Muscle layer of colon (tissue), 2 donors: ENCODE measurements at regions not wholly inside any gene's neighbourhood (a gene's known extent, or its start where the extent isn't known, plus 50 kb on each side); places are given as distances from the start of the nearest gene placed in this dataset.

Experiments
- H3K27ac ChIP-seq: one replicate; pipeline ENCODE4 v1.7.0; 2013; ENCODE audit warnings: low read depth, mild to moderate bottlenecking, low read length, moderate library complexity
- H3K27me3 ChIP-seq, 2 donors: one replicate each; pipeline ENCODE4 v1.7.0; 2013; ENCODE audit warnings: low read length in 2 of 2, mild to moderate bottlenecking in 2 of 2; ENCODE audit not compliant: insufficient read depth in 2 of 2, control insufficient read depth in 1 of 2
- H3K36me3 ChIP-seq: one replicate; pipeline ENCODE4 v1.7.0; 2013; ENCODE audit warnings: mild to moderate bottlenecking, low read length; ENCODE audit not compliant: insufficient read depth
- H3K4me1 ChIP-seq: one replicate; pipeline ENCODE4 v1.7.0; 2013; ENCODE audit warnings: mild to moderate bottlenecking, low read length; ENCODE audit not compliant: insufficient read depth
- H3K4me3 ChIP-seq, 2 donors: one replicate each; pipeline ENCODE4 v1.7.0; 2013; ENCODE audit warnings: low read length in 2 of 2, low read depth in 1 of 2, mild to moderate bottlenecking in 1 of 2, moderate library complexity in 1 of 2
- H3K9ac ChIP-seq: one replicate; pipeline ENCODE4 v1.7.0; 2013; ENCODE audit warnings: low read length
- H3K9me3 ChIP-seq: one replicate; pipeline ENCODE4 v1.7.0; 2013; ENCODE audit warnings: mild to moderate bottlenecking, low read length
- donor health status: abdominal sarcoma.
- donor health status: Adenocarcinoma of cecum.

DNA sequence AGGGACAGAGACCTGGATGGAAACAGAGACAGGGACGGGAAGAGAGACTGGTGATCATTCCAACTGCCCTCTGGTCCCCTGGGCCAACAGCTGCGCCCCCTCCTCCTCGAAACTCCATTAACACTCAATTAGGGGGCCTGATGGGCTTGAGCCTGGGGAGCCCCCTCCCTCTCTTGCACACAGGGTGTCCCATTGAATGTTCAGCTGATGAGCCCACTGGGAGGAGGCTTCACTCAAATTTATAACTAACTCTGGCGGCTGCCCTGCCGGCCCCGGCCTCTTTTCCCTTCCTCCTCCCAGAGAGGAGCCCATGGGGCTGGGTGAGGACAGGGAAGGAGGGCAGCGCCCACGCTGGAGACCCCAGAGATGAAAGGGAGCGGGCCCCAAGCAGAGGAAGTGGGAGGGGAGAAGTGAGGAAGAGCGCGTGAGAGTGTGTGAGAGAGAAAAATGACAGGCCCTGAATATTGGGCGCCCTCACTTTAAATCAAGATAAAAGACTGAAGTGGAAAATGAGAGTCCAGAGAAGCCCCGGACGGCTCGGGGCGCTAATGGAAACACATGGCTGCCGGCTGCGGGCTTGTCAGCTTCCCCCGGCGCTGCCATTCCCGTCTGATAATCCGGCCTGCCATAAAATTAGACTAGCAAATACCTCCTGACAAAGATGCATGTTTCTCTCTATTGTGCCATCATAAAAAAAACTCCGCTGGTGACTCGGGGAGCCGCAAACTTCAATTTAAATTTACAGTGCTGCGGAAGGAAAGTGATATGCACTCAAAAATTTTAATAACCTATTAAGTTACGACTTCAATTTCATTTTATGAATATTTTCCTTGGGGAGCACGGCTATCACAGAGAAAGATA, 58.0 kb upstream of the PAX2 start:
- Histone ChIP-seq H3K4me1 (no peaks in the 10 kb centered on the region), H3K36me3 (no peaks in the 10 kb centered on the region), H3K27me3 (peaks cover 27 to 53% of the 10 kb centered on the region in 2 donors), H3K4me3 (no peak overlapping the region), H3K9me3 (no peaks in the 10 kb centered on the region), H3K27ac (no peak overlapping the region), H3K9ac (no peak overlapping the region)

DNA sequence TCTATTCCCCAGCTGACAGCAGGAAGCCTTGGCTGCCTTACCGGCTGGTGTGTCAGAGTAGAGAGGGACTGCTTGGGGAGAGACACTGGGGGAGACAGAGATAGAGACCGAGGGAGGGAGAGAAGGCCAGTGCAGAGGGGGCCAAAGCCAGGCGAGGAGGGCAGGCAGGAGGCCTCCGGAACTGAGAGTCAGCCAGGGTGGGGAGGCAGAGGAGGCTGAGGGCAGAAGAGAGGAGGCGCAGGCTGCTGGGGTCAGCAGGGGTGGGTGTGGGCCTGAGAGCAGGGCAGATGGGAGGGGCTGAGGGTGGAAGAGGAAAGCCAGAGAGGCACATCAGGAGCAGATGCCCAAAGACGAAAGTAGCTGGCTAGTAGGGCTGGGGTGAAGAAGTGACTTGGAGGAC, 57.2 kb upstream of the PAX2 start:
- H3K36me3 ChIP-seq: no peaks in the 10 kb centered on the region
- H3K4me3 ChIP-seq: no peak overlapping the region
- H3K27me3 ChIP-seq: peaks cover 19 to 45% of the 10 kb centered on the region in 2 donors
- no peak overlapping the region for H3K27ac ChIP-seq
- H3K4me1 ChIP-seq: no peaks in the 10 kb centered on the region
- no peak overlapping the region for H3K9ac ChIP-seq
- no peaks in the 10 kb centered on the region for H3K9me3 ChIP-seq

DNA sequence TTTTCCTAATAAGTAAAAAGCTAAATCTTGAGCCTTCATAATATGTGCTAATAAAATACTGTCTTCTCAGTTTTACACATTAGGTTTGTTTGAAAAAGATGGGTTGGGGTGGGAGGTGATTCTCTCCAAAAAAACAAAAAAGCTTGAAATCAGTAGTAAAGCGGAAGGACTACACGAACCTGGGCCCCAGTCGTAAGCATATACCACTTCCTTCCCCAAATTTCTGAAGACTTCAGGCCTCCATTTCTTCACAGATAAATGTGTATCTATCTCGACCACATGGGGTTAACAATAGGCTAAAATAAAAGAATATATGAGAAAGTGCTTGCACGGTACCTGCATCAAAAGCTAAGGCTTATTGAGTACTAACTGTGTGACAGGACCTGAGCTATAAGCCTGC, 51.6 kb upstream of the PAX2 start:
- no peak overlapping the region for H3K9ac ChIP-seq
- H3K4me3 ChIP-seq: no peak overlapping the region
- H3K27me3 ChIP-seq: peaks cover 0 to 7% of the 10 kb centered on the region in 2 donors
- no peaks in the 10 kb centered on the region for H3K36me3 ChIP-seq
- H3K4me1 ChIP-seq: no peaks in the 10 kb centered on the region
- H3K27ac ChIP-seq: no peak overlapping the region
- no peaks in the 10 kb centered on the region for H3K9me3 ChIP-seq
